GM12865 (cell line): ENCODE measurements at regions not wholly inside any gene's neighbourhood (a gene's known extent, or its start where the extent isn't known, plus 50 kb on each side); places are given as distances from the start of the nearest gene placed in this dataset.

Experiments used
- DNase-seq: peaks from one replicate; pipeline ENCODE4 v3.0.0; 2010; ENCODE audit warnings: low read depth
- H3K4me3 ChIP-seq: 2 replicates; pipeline ENCODE4 v1.5.1; 2011; ENCODE audit warnings: mild to moderate bottlenecking, low read depth, low read length, control low read depth
- CTCF ChIP-seq: IDR thresholded peaks from 2 replicates; pipeline ENCODE4 v1.5.1; 2011; ENCODE audit warnings: low read length, control low read depth, low read depth, inconsistent platforms; ENCODE audit not compliant: insufficient read depth; ENCODE audit errors: missing control alignments

- DNase-seq: no peak
- TF ChIP-seq CTCF: no peak
- no peak overlapping the region for H3K4me3 ChIP-seq
Observed at GRCh38 chr3:14279626-14280061, 101.0 kb downstream of the LSM3 start.

GRCh38 chr3:14280326-14280725 is 101.7 kb downstream of the LSM3 start:
- H3K4me3 ChIP-seq: no peak overlapping the region

GRCh38 chr3:14281053-14281452 is 102.4 kb downstream of the LSM3 start:
- DNase-seq: no peak
- TF ChIP-seq CTCF: no peak
- H3K4me3 ChIP-seq: no peak overlapping the region

More at GRCh38 chr3:14280326-14280725, 101.7 kb downstream of the LSM3 start:
- no peak for DNase-seq
- TF ChIP-seq CTCF: no peak

GRCh38 chr3:14282001-14282705 is 103.5 kb downstream of the LSM3 start:
- DNase-seq: no peak
- H3K4me3 ChIP-seq: no peak overlapping the region
- TF ChIP-seq CTCF: no peak

GRCh38 chr3:14282706-14283075 is 104.1 kb downstream of the LSM3 start:
- no peak for DNase-seq
- TF ChIP-seq CTCF: no peak
- H3K4me3 ChIP-seq: no peak overlapping the region

GRCh38 chr3:14283092-14283812 is 104.6 kb downstream of the LSM3 start:
- DNase-seq: no peak
- H3K4me3 ChIP-seq: no peak overlapping the region
- no peak for TF ChIP-seq CTCF

- no peak overlapping the region for H3K4me3 ChIP-seq
- no peak for DNase-seq
- no peak for TF ChIP-seq CTCF
Observed at GRCh38 chr3:14283813-14284438, 105.3 kb downstream of the LSM3 start.
